PFSK-1 (cell line): ENCODE measurements at regions not wholly inside any gene's neighbourhood (a gene's known extent, or its start where the extent isn't known, plus 50 kb on each side); places are given as distances from the start of the nearest gene placed in this dataset.

Experiments
- FOXP2 ChIP-seq: optimal IDR thresholded peaks from 2 replicates; pipeline ENCODE3; 2011; ENCODE audit warnings: borderline replicate concordance, control low read depth, inconsistent platforms; ENCODE audit not compliant: insufficient read depth; ENCODE audit errors: extremely low read length, extremely low read depth
- POLR2AphosphoS5 ChIP-seq: IDR thresholded peaks from 2 replicates; pipeline ENCODE4 v1.6.1; 2012; ENCODE audit warnings: low read depth, mild to moderate bottlenecking, control low read depth, low read length, moderate library complexity
- REST ChIP-seq, 2 experiments: IDR thresholded peaks; 2 replicates each; pipeline versions ENCODE4 v1.6.1 to v1.8.0; 2011 to 2012; ENCODE audit warnings: low read depth in 2 of 2, low read length in 2 of 2, control low read depth in 1 of 2, inconsistent platforms in 1 of 2, mild to moderate bottlenecking in 1 of 2, moderate library complexity in 1 of 2; ENCODE audit not compliant: insufficient read depth in 1 of 2
- SIN3A ChIP-seq: IDR thresholded peaks from 2 replicates; pipeline ENCODE4 v1.6.1; 2012; ENCODE audit warnings: mild to moderate bottlenecking, low read length, moderate library complexity, borderline replicate concordance; ENCODE audit not compliant: insufficient read depth
- TAF1 ChIP-seq: IDR thresholded peaks from 2 replicates; pipeline ENCODE4 v1.6.1; 2012; ENCODE audit warnings: low read length, control low read depth, borderline replicate concordance; ENCODE audit not compliant: insufficient read depth

- TF ChIP-seq FOXP2, result no peak
- no peak for TF ChIP-seq SIN3A
- TF ChIP-seq POLR2AphosphoS5, result no peak
- TF ChIP-seq REST (IDR thresholded peaks at IDR 0.05; ENCODE audit: insufficient read depth in 1 of 2, low read depth in 2 of 2, low read length in 2 of 2), result no peak
- TF ChIP-seq TAF1, result no peak
Observed at GRCh38 chr12:14167005-14167628, 185.7 kb upstream of the GRIN2B start.

- TF ChIP-seq SIN3A (no peak), POLR2AphosphoS5 (no peak), FOXP2 (no peak), REST (IDR thresholded peaks at IDR 0.05; ENCODE audit: insufficient read depth in 1 of 2, low read depth in 2 of 2, low read length in 2 of 2) (no peak), TAF1 (no peak)
Observed at GRCh38 chr12:14169281-14169680, 187.9 kb upstream of the GRIN2B start.

- TF ChIP-seq POLR2AphosphoS5, result no peak
- no peak for TF ChIP-seq SIN3A
- no peak for TF ChIP-seq REST (IDR thresholded peaks at IDR 0.05; ENCODE audit: insufficient read depth in 1 of 2, low read depth in 2 of 2, low read length in 2 of 2)
- no peak for TF ChIP-seq TAF1
- no peak for TF ChIP-seq FOXP2
Observed at GRCh38 chr12:14171106-14171505, 189.7 kb upstream of the GRIN2B start.

- no peak for TF ChIP-seq POLR2AphosphoS5
- no peak for TF ChIP-seq FOXP2
- no peak for TF ChIP-seq TAF1
- TF ChIP-seq REST (IDR thresholded peaks at IDR 0.05; ENCODE audit: insufficient read depth in 1 of 2, low read depth in 2 of 2, low read length in 2 of 2), result no peak
- no peak for TF ChIP-seq SIN3A
Observed at GRCh38 chr12:14175206-14175605, 190.3 kb upstream of the ATF7IP start.
